HCT116 (cell line): ENCODE measurements at regions not wholly inside any gene's neighbourhood (a gene's known extent, or its start where the extent isn't known, plus 50 kb on each side); places are given as distances from the start of the nearest gene placed in this dataset.
"Not testable (repeated sequence)": the region's sequence is repeated elsewhere in the genome, so short reads cannot be mapped to it uniquely, and the experiment has no call there.

Source experiments
- ATAC-seq: fragments of 200-7000 bp; cut with Tn5 transposase; 2 replicates; pipeline ENCODE4 v1.9.1; 2020; ENCODE audit warnings: mild to moderate bottlenecking, moderate library complexity
- BruUV-seq: library from RNA; stranded (reverse); fragments of 400-500 nt; replicated peaks from 2 replicates; lab custom pipeline; 2021; lab: Mats Ljungman, UMichigan
- CTCF ChIA-PET: fragments of 300-600 bp; sonication (Branson Sonifier 250); formaldehyde crosslinking; loops from one replicate; lab custom pipeline; 2021; ENCODE audit warnings: antibody characterized with exemption; lab: Charles Lee
- POLR2A ChIA-PET: fragments of 300-600, 350-600 bp; sonication (Branson Sonifier 250); formaldehyde crosslinking; loops from one replicate; lab custom pipeline; 2021; ENCODE audit warnings: antibody characterized with exemption; lab: Charles Lee
- RAD21 ChIA-PET, 2 experiments: fragments of 300-600 bp; sonication (Branson Sonifier 250); formaldehyde crosslinking; loops; one replicate each; lab custom pipeline; 2023; ENCODE audit warnings: low total read pairs in 2 of 2; ENCODE audit not compliant: uncharacterized antibody in 2 of 2, unreplicated experiment in 2 of 2, low non-redundant PET in 1 of 2; lab: Charles Lee
- DNase-seq: peaks from one replicate; pipeline ENCODE4 v3.0.0-alpha.2; 2010; ENCODE audit warnings: low read depth, low spot score
- H2AFZ ChIP-seq: fragments of 200-600 bp; shearing (Covaris generic), sonication (generic); 2 replicates; pipeline ENCODE4 v1.6.1; 2017; ENCODE audit warnings: low read depth, mixed run types, mixed read lengths, antibody characterized with exemption, low read length; ENCODE audit not compliant: poor library complexity, severe bottlenecking
- H3K27ac ChIP-seq: 2 replicates; pipeline ENCODE4 v1.5.1; 2012; ENCODE audit warnings: low read depth, low read length
- H3K27me3 ChIP-seq: fragments of 200-600 bp; sonication (generic); 2 replicates; pipeline ENCODE4 v1.6.1; 2016; ENCODE audit warnings: mixed run types, low read length, mixed read lengths; ENCODE audit not compliant: insufficient read depth
- H3K36me3 ChIP-seq, 2 experiments: fragments of 200-500 bp in 1 of 2; fragments of 200-600 bp in 1 of 2; sonication (Bioruptor generic) in 1 of 2; sonication (generic) in 1 of 2; 2 replicates each; pipeline versions ENCODE4 v1.5.1 to v1.6.1; 2014 to 2016; ENCODE audit warnings: low read length in 2 of 2, inconsistent platforms in 1 of 2, mixed read lengths in 1 of 2, mixed run types in 1 of 2; ENCODE audit not compliant: insufficient read depth in 2 of 2, control insufficient read depth in 1 of 2
- H3K4me1 ChIP-seq, 2 experiments: fragments of 200-600 bp in 1 of 2; sonication (generic) in 1 of 2; 2 replicates each; pipeline versions ENCODE4 v1.5.1 to v1.6.1; 2012 to 2017; ENCODE audit warnings: low read length in 2 of 2, inconsistent platforms in 1 of 2, mild to moderate bottlenecking in 1 of 2, mixed read lengths in 1 of 2, mixed run types in 1 of 2, moderate library complexity in 1 of 2; ENCODE audit not compliant: insufficient read depth in 2 of 2, control insufficient read depth in 1 of 2
- H3K4me2 ChIP-seq: fragments of 200-600 bp; sonication (generic); 2 replicates; pipeline ENCODE4 v1.6.1; 2017; ENCODE audit warnings: mixed run types, low read length, mixed read lengths
- H3K4me3 ChIP-seq, 2 experiments: fragments of 200-600 bp in 1 of 2; sonication (generic) in 1 of 2; replicated peaks in 1 of 2; 2 replicates each; pipeline ENCODE4 v1.5.1; 2011 to 2016; ENCODE audit warnings: low read length in 2 of 2, control low read depth in 1 of 2, low read depth in 1 of 2, mild to moderate bottlenecking in 1 of 2, mixed read lengths in 1 of 2, mixed run types in 1 of 2
- H3K79me2 ChIP-seq: fragments of 200-600 bp; sonication (generic); 2 replicates; pipeline ENCODE4 v1.6.1; 2017; ENCODE audit warnings: mild to moderate bottlenecking, mixed run types, low read length, moderate library complexity, mixed read lengths; ENCODE audit not compliant: insufficient read depth
- H3K9ac ChIP-seq: fragments of 200-600 bp; sonication (generic); 2 replicates; pipeline ENCODE4 v1.6.1; 2016; ENCODE audit warnings: low read length, mixed read lengths
- H3K9me2 ChIP-seq: fragments of 200-600 bp; sonication (generic), shearing (Covaris generic); 2 replicates; pipeline ENCODE4 v1.6.1; 2017; ENCODE audit warnings: mixed run types, mild to moderate bottlenecking, moderate library complexity; ENCODE audit not compliant: insufficient read depth
- H3K9me3 ChIP-seq, 2 experiments: fragments of 200-500 bp in 1 of 2; fragments of 200-600 bp in 1 of 2; sonication (Bioruptor generic) in 1 of 2; sonication (generic) in 1 of 2; 2 replicates each; pipeline ENCODE4 v1.6.1; 2014 to 2017; ENCODE audit warnings: low read length in 2 of 2, mixed read lengths in 2 of 2, inconsistent platforms in 1 of 2, low read depth in 1 of 2, mild to moderate bottlenecking in 1 of 2, mixed run types in 1 of 2, moderate library complexity in 1 of 2; ENCODE audit not compliant: control insufficient read depth in 1 of 2, insufficient read depth in 1 of 2
- H4K20me1 ChIP-seq: fragments of 200-600 bp; sonication (generic), shearing (Covaris generic); 2 replicates; pipeline ENCODE4 v1.6.1; 2017; ENCODE audit warnings: mixed run types, mild to moderate bottlenecking, moderate library complexity; ENCODE audit not compliant: insufficient read depth
- ATF3 ChIP-seq: IDR thresholded peaks from 2 replicates; pipeline ENCODE4 v1.6.1; 2012
- CBX3 ChIP-seq: IDR thresholded peaks from 2 replicates; pipeline ENCODE4 v1.6.1; 2012; ENCODE audit warnings: low read depth
- CEBPB ChIP-seq: IDR thresholded peaks from 2 replicates; pipeline ENCODE4 v1.6.1; 2012; ENCODE audit warnings: low read depth
- EGR1 ChIP-seq: IDR thresholded peaks from 2 replicates; pipeline ENCODE4 v1.6.1; 2012; ENCODE audit warnings: low read depth
- EZH2phosphoT487 ChIP-seq: fragments of 200-600 bp; IDR thresholded peaks from 2 replicates; pipeline ENCODE4 v1.6.1; 2018; ENCODE audit warnings: antibody characterized with exemption, borderline replicate concordance
- FOSL1 ChIP-seq: IDR thresholded peaks from 2 replicates; pipeline ENCODE4 v1.6.1; 2012; ENCODE audit warnings: low read depth
- JUND ChIP-seq: IDR thresholded peaks from 2 replicates; pipeline ENCODE4 v1.6.1; 2012
- POLR2A ChIP-seq: IDR thresholded peaks from 2 replicates; pipeline ENCODE4 v1.7.0; 2011; ENCODE audit warnings: borderline replicate concordance; ENCODE audit not compliant: insufficient read depth, insufficient read length; ENCODE audit errors: extremely low read depth
- POLR2AphosphoS5 ChIP-seq: IDR thresholded peaks from 2 replicates; pipeline ENCODE4 v1.6.1; 2011; ENCODE audit warnings: mild to moderate bottlenecking, low read depth, low read length, moderate library complexity
- RAD21 ChIP-seq: IDR thresholded peaks from 2 replicates; pipeline ENCODE4 v1.6.1; 2012; ENCODE audit warnings: low read depth, mild to moderate bottlenecking
- REST ChIP-seq: IDR thresholded peaks from 2 replicates; pipeline ENCODE4 v1.6.1; 2012; ENCODE audit warnings: low read depth
- SIN3A ChIP-seq: IDR thresholded peaks from 2 replicates; pipeline ENCODE4 v1.6.1; 2012; ENCODE audit warnings: low read depth
- SP1 ChIP-seq: IDR thresholded peaks from 2 replicates; pipeline ENCODE4 v1.6.1; 2012; ENCODE audit warnings: low read depth
- ZNF274 ChIP-seq: fragments of 200-500 bp; sonication (Bioruptor generic); IDR thresholded peaks from 2 replicates; pipeline ENCODE4 v1.6.1; 2014; ENCODE audit warnings: mild to moderate bottlenecking, low read depth, low read length, inconsistent platforms
- intact Hi-C: fragments of 100-400 bp; cut with micrococcal nuclease; formaldehyde crosslinking; loops from 2 replicates; pipeline ENCODE4 v1.10.0; 2022

- ATAC-seq (no peak), DNase-seq (no peak)
- Histone ChIP-seq H3K27me3 (no peaks in the 10 kb centered on the region; the same call in 1 of the 2 replicates), H4K20me1 (no peaks in the 10 kb centered on the region), H3K27ac (no peak overlapping the region), H3K9me3 (no peaks in the 10 kb centered on the region), H3K4me2 (no peak overlapping the region), H3K9me2 (no peaks in the 10 kb centered on the region), H3K4me1 (no peaks in the 10 kb centered on the region), H3K36me3 (no peaks in the 10 kb centered on the region), H3K4me3 (no peak overlapping the region), H2AFZ (no peak overlapping the region)
- RAD21 ChIA-PET = no interaction called here
- POLR2A ChIA-PET = no interaction called here
- intact Hi-C loops = no loop called here
- TF ChIP-seq POLR2A (no peak), REST (no peak), CBX3 (no peak), POLR2AphosphoS5 (no peak), ATF3 (no peak), ZNF274 (no peak), CEBPB (no peak), SIN3A (no peak), EZH2phosphoT487 (no peak), JUND (no peak), SP1 (no peak), RAD21 (no peak), FOSL1 (no peak), EGR1 (no peak)
- TF ChIP-seq, all 23 proteins: peak for 0
- Histone ChIP-seq H3K79me2 (no peaks in the 10 kb centered on the region), H3K9ac (no peak overlapping the region)
- BruUV-seq = no TSS peak
- CTCF ChIA-PET = no interaction called here
These were observed 155.1 kb upstream of the NR4A3 start for GRCh38 chr9:99666571-99666970.

GRCh38 chr9:99670886-99671285 is 150.8 kb upstream of the NR4A3 start:
- H2AFZ ChIP-seq, intact Hi-C loops, H3K9me2 ChIP-seq, H4K20me1 ChIP-seq, DNase-seq, H3K79me2 ChIP-seq, H3K9ac ChIP-seq, H3K9me3 ChIP-seq, H3K27ac ChIP-seq, CTCF ChIA-PET, POLR2A ChIA-PET, H3K4me3 ChIP-seq, H3K4me1 ChIP-seq, BruUV-seq, RAD21 ChIA-PET, H3K27me3 ChIP-seq, ATAC-seq, H3K36me3 ChIP-seq, H3K4me2 ChIP-seq: not testable (repeated sequence)
